Stomach smooth muscle (tissue), 2 donors: ENCODE measurements at regions not wholly inside any gene's neighbourhood (a gene's known extent, or its start where the extent isn't known, plus 50 kb on each side); places are given as distances from the start of the nearest gene placed in this dataset.

Source experiments
- H3K27ac ChIP-seq: one replicate; pipeline ENCODE4 v1.7.0; 2013; ENCODE audit warnings: mild to moderate bottlenecking, low read length, inconsistent platforms
- H3K27me3 ChIP-seq, 2 donors: one replicate each; pipeline ENCODE4 v1.7.0; 2013; ENCODE audit warnings: low read length in 2 of 2; ENCODE audit not compliant: insufficient read depth in 2 of 2, control insufficient read depth in 1 of 2
- H3K36me3 ChIP-seq, 2 donors: one replicate each; pipeline ENCODE4 v1.7.0; 2013; ENCODE audit warnings: low read length in 2 of 2; ENCODE audit not compliant: control insufficient read depth in 2 of 2, insufficient read depth in 2 of 2
- H3K4me1 ChIP-seq: one replicate; pipeline ENCODE4 v1.7.0; 2013; ENCODE audit warnings: low read length; ENCODE audit not compliant: control insufficient read depth, insufficient read depth
- H3K4me3 ChIP-seq, 2 donors: one replicate each; pipeline ENCODE4 v1.7.0; 2013; ENCODE audit warnings: low read length in 2 of 2
- H3K9ac ChIP-seq, 2 donors: one replicate each; pipeline ENCODE4 v1.7.0; 2013; ENCODE audit warnings: low read length in 2 of 2, mild to moderate bottlenecking in 1 of 2
- H3K9me3 ChIP-seq, 2 donors: one replicate each; pipeline ENCODE4 v1.7.0; 2013; ENCODE audit warnings: low read length in 2 of 2; ENCODE audit not compliant: control insufficient read depth in 2 of 2
- donor health status: healthy.
- donor health status: Pancreatic carcinoma.

GRCh38 chr4:181488926-181489325 lies 754.3 kb upstream of the TENM3 start:
- H3K36me3 ChIP-seq: no peaks in the 10 kb centered on the region
- H3K9me3 ChIP-seq: no peaks in the 10 kb centered on the region
- no peak overlapping the region for H3K27ac ChIP-seq
- H3K4me1 ChIP-seq: no peaks in the 10 kb centered on the region
- H3K9ac ChIP-seq: no peak overlapping the region
- no peaks in the 10 kb centered on the region for H3K27me3 ChIP-seq
- H3K4me3 ChIP-seq: no peak overlapping the region

GRCh38 chr4:181498148-181498547 lies 745.1 kb upstream of the TENM3 start:
- no peaks in the 10 kb centered on the region for H3K9me3 ChIP-seq
- H3K4me1 ChIP-seq: no peaks in the 10 kb centered on the region
- no peak overlapping the region for H3K27ac ChIP-seq
- no peak overlapping the region for H3K4me3 ChIP-seq
- no peaks in the 10 kb centered on the region for H3K36me3 ChIP-seq
- H3K9ac ChIP-seq: no peak overlapping the region
- H3K27me3 ChIP-seq: no peaks in the 10 kb centered on the region

- no peaks in the 10 kb centered on the region for H3K4me1 ChIP-seq
- no peaks in the 10 kb centered on the region for H3K9me3 ChIP-seq
- no peaks in the 10 kb centered on the region for H3K27me3 ChIP-seq
- H3K27ac ChIP-seq: no peak overlapping the region
- H3K9ac ChIP-seq: no peak overlapping the region
- no peaks in the 10 kb centered on the region for H3K36me3 ChIP-seq
- no peak overlapping the region for H3K4me3 ChIP-seq
These were observed 740.6 kb upstream of the TENM3 start for GRCh38 chr4:181502611-181503010.

GRCh38 chr4:181503687-181504390 lies 739.4 kb upstream of the TENM3 start:
- H3K36me3 ChIP-seq: no peaks in the 10 kb centered on the region

GRCh38 chr4:181504924-181505323 lies 738.3 kb upstream of the TENM3 start:
- H3K27me3 ChIP-seq: no peaks in the 10 kb centered on the region
- no peak overlapping the region for H3K4me3 ChIP-seq
- H3K9ac ChIP-seq: no peak overlapping the region
- no peak overlapping the region for H3K27ac ChIP-seq
- H3K9me3 ChIP-seq: no peaks in the 10 kb centered on the region
- H3K36me3 ChIP-seq: no peaks in the 10 kb centered on the region
- H3K4me1 ChIP-seq: no peaks in the 10 kb centered on the region

More at GRCh38 chr4:181503687-181504390, 739.4 kb upstream of the TENM3 start:
- H3K27me3 ChIP-seq: no peaks in the 10 kb centered on the region
- no peak overlapping the region for H3K4me3 ChIP-seq
- no peaks in the 10 kb centered on the region for H3K9me3 ChIP-seq
- H3K4me1 ChIP-seq: no peaks in the 10 kb centered on the region
- no peak overlapping the region for H3K9ac ChIP-seq
- H3K27ac ChIP-seq: no peak overlapping the region

GRCh38 chr4:181507180-181507835 lies 735.9 kb upstream of the TENM3 start:
- no peaks in the 10 kb centered on the region for H3K9me3 ChIP-seq
- no peaks in the 10 kb centered on the region for H3K27me3 ChIP-seq
- H3K27ac ChIP-seq: no peak overlapping the region
- H3K36me3 ChIP-seq: no peaks in the 10 kb centered on the region
- no peak overlapping the region for H3K9ac ChIP-seq
- H3K4me3 ChIP-seq: no peak overlapping the region
- no peaks in the 10 kb centered on the region for H3K4me1 ChIP-seq

GRCh38 chr4:181507938-181508337 lies 735.3 kb upstream of the TENM3 start:
- H3K4me1 ChIP-seq: no peaks in the 10 kb centered on the region
- no peak overlapping the region for H3K4me3 ChIP-seq
- H3K9ac ChIP-seq: no peak overlapping the region
- H3K9me3 ChIP-seq: no peaks in the 10 kb centered on the region
- no peaks in the 10 kb centered on the region for H3K36me3 ChIP-seq
- H3K27ac ChIP-seq: no peak overlapping the region
- H3K27me3 ChIP-seq: no peaks in the 10 kb centered on the region

- no peaks in the 10 kb centered on the region for H3K27me3 ChIP-seq
- H3K4me1 ChIP-seq: no peaks in the 10 kb centered on the region
- H3K9me3 ChIP-seq: no peaks in the 10 kb centered on the region
- no peak overlapping the region for H3K9ac ChIP-seq
- H3K27ac ChIP-seq: no peak overlapping the region
- no peak overlapping the region for H3K4me3 ChIP-seq
- H3K36me3 ChIP-seq: no peaks in the 10 kb centered on the region
These were observed 734.6 kb upstream of the TENM3 start for GRCh38 chr4:181508601-181509000.

GRCh38 chr4:181509073-181509472 lies 734.1 kb upstream of the TENM3 start:
- Histone ChIP-seq H3K9ac (no peak overlapping the region), H3K4me3 (no peak overlapping the region), H3K27ac (no peak overlapping the region), H3K36me3 (no peaks in the 10 kb centered on the region), H3K4me1 (no peaks in the 10 kb centered on the region), H3K9me3 (no peaks in the 10 kb centered on the region), H3K27me3 (no peaks in the 10 kb centered on the region)

- Histone ChIP-seq H3K4me1 (no peaks in the 10 kb centered on the region), H3K36me3 (no peaks in the 10 kb centered on the region), H3K4me3 (no peak overlapping the region), H3K9ac (no peak overlapping the region), H3K27ac (no peak overlapping the region), H3K27me3 (no peaks in the 10 kb centered on the region), H3K9me3 (no peaks in the 10 kb centered on the region)
These were observed 725.7 kb upstream of the TENM3 start for GRCh38 chr4:181517491-181517890.

GRCh38 chr4:181520790-181521189 lies 722.4 kb upstream of the TENM3 start:
- Histone ChIP-seq H3K9me3 (no peaks in the 10 kb centered on the region), H3K4me1 (no peaks in the 10 kb centered on the region), H3K27ac (no peak overlapping the region), H3K4me3 (no peak overlapping the region), H3K27me3 (no peaks in the 10 kb centered on the region), H3K36me3 (no peaks in the 10 kb centered on the region), H3K9ac (no peak overlapping the region)
